OCI-LY7 (cell line): ENCODE measurements at regions not wholly inside any gene's neighbourhood (a gene's known extent, or its start where the extent isn't known, plus 50 kb on each side); places are given as distances from the start of the nearest gene placed in this dataset.

ENCODE experiments used
- CTCF ChIP-seq: fragments of 200-600 bp; sonication (generic); conservative IDR thresholded peaks from 2 replicates; pipeline ENCODE4 v1.5.1; 2014; ENCODE audit warnings: mild to moderate bottlenecking, antibody characterized with exemption, low read length, moderate library complexity, mixed read lengths
- EZH2phosphoT487 ChIP-seq: fragments of 200-600 bp; sonication (generic); IDR thresholded peaks from 2 replicates; pipeline ENCODE4 v1.6.1; 2018; ENCODE audit warnings: low read depth, borderline replicate concordance, mild to moderate bottlenecking, mixed run types, antibody characterized with exemption, low read length, moderate library complexity, mixed read lengths

- TF ChIP-seq EZH2phosphoT487, result no peak
- no peak for TF ChIP-seq CTCF
Measured at GRCh38 chr14:48435221-48435620, 759.8 kb upstream of the MDGA2 start.
